ENCODE measurements at regions not wholly inside any gene's neighbourhood (a gene's known extent, or its start where the extent isn't known, plus 50 kb on each side); places are given as distances from the start of the nearest gene placed in this dataset.

- Histone ChIP-seq H3K36me3 (ENCODE audit: control insufficient read depth in 2 of 2, extremely low read depth in 1 of 2, insufficient read depth in 2 of 2, low read length in 2 of 2) (no peaks in the 10 kb centered on the region), H3K9me3 (replicated peaks; ENCODE audit: control insufficient read depth, insufficient read depth, low read length) (no peaks in the 10 kb centered on the region), H3K4me2 (ENCODE audit: insufficient read depth, low read length) (no peak overlapping the region), H3K27ac (ENCODE audit: insufficient read depth, low read depth, low read length) (no peak overlapping the region), H3K4me3 (replicated peaks in 1 of 3; ENCODE audit: insufficient read depth in 1 of 3, low read depth in 1 of 3, low read length in 3 of 3) (no peak overlapping the region), H3K27me3 (ENCODE audit: control insufficient read depth in 2 of 2, insufficient read depth in 2 of 2, low read length in 2 of 2) (no peaks in the 10 kb centered on the region), H3K9ac (replicated peaks; ENCODE audit: extremely low read depth, insufficient read depth, low read length) (no peak overlapping the region), H3K4me1 (ENCODE audit: control insufficient read depth, extremely low read depth, insufficient read depth, low read length) (no peaks in the 10 kb centered on the region), H3K79me2 (ENCODE audit: control insufficient read depth, insufficient read depth, low read length) (no peaks in the 10 kb centered on the region), H3K9me1 (replicated peaks; ENCODE audit: control insufficient read depth, extremely low read depth, insufficient read depth, low read length) (no peaks in the 10 kb centered on the region), H4K20me1 (replicated peaks; ENCODE audit: control insufficient read depth, extremely low read depth, insufficient read depth, low read length) (no peaks in the 10 kb centered on the region), H2AFZ (ENCODE audit: low read depth, low read length) (no peak overlapping the region)
- CTCF ChIA-PET = no interaction called here
- dilution Hi-C loops (cut with MboI; ENCODE audit: extremely low pct_ligation_motif_present, low sequenced_read_pairs) (no loop called here), intact Hi-C loops (cut with micrococcal nuclease) (no loop called here)
- BruUV-seq (replicated peaks) = no TSS peak
- no peak for TF ChIP-seq MAX (IDR thresholded peaks at IDR 0.05; ENCODE audit: insufficient read depth, insufficient read length)
- no peak for TF ChIP-seq EZH2 (IDR thresholded peaks at IDR 0.05; ENCODE audit: borderline replicate concordance, low read depth, low read length, severe bottlenecking)
- TF ChIP-seq POLR2AphosphoS5 (IDR thresholded peaks at IDR 0.05; ENCODE audit: insufficient read depth, low read depth, low read length) = no peak
- no peak for TF ChIP-seq MYC (IDR thresholded peaks at IDR 0.05; ENCODE audit: low read depth, low read length)
- TF ChIP-seq FOS (IDR thresholded peaks at IDR 0.05; ENCODE audit: borderline replicate concordance, insufficient read depth, low read length) = no peak
- TF ChIP-seq CTCF (IDR thresholded peaks at IDR 0.05; ENCODE audit: extremely low read depth in 1 of 2, insufficient read depth in 1 of 2, low read depth in 1 of 2, low read length in 2 of 2) = no peak
- no peak for TF ChIP-seq JUN (IDR thresholded peaks at IDR 0.05; ENCODE audit: borderline replicate concordance, insufficient read depth, insufficient read length, low read depth)
- no peak for TF ChIP-seq POLR2A (IDR thresholded peaks at IDR 0.05; ENCODE audit: low read depth, low read length)
- TF ChIP-seq GATA2 (IDR thresholded peaks at IDR 0.05; ENCODE audit: insufficient read depth, insufficient read length, low read depth, low read length) = no peak
- DNase-seq (ENCODE audit: low read depth, low spot score) (no peak), FAIRE-seq (no peak)
- POLR2A ChIA-PET = no interaction called here
Observed at GRCh38 chr6:170130771-170131241, 160.1 kb downstream of the DLL1 start.
